Stimulated activated CD4-positive, alpha-beta T cell treated with anti-CD3 and anti-CD28 coated beads, TNF-alpha, amount 100 ng/mL, for 1 hour (primary cell): ENCODE measurements at regions not wholly inside any gene's neighbourhood (a gene's known extent, or its start where the extent isn't known, plus 50 kb on each side); places are given as distances from the start of the nearest gene placed in this dataset.

Experiments
- DNase-seq, 3 donors: peaks; one replicate each; pipeline ENCODE4 v3.0.0-alpha.2; 2020; ENCODE audit warnings: low read depth in 3 of 3, low spot score in 1 of 3

GRCh38 chr9:6703898-6704639 is 53.7 kb upstream of the KDM4C start:
- DNase-seq: peak; percentile 48 to 73 (median 63)

DNA sequence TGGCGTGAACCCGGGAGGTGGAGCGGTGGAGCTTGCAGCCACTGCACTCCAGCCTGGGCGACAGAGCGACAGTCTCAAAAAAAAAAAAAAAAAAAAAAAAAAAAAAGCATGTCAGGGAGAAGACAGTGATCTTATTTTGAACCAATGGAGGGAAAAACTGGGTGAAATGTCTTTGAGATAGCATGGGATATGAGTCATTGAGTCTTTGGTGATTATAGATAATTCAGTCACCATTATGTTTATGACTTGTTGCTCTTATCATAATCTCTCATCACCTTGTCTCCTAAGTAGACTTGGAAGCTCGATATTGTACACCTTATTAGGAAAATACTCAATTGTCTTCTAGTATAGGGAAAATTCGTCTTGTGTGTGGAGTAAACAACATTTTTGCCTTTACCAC is 55.1 kb upstream of the KDM4C start:
- no peak for DNase-seq

GRCh38 chr9:6696178-6696577 is 50.6 kb upstream of the GLDC start:
- DNase-seq: no peak

DNA sequence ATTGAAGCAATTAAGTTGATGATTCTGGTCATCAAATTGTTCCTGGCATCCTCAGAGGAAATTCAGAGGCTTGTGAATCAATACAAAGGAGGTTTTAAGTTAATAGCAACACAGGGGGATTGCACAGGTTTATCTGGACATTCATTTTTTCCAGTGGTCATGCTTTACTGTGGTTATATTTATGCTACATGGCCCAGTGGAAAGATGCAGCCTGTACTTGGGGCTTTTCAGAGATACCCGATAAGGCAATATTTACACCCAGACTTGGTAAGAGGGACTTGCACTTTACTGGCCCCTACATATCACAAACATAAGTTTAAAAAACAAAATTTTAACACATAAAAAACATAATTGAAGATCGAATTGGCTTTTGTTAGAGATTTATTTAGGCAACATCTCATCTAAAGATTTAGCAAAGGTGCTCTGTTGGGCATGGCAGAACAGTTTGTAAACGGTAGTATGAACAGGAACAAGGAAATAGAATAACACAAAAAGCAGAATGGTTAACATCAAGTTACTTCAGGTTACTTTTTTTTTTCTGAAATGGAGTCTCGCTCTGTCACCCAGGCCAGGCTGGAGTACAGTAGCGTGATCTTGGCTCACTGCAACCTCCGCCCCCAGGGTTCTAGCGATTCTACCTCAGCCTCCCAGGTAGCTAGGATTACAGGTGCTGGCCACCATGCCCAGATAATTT is 49.7 kb upstream of the GLDC start:
- DNase-seq: no peak
